ENCODE measurements at regions not wholly inside any gene's neighbourhood (a gene's known extent, or its start where the extent isn't known, plus 50 kb on each side); places are given as distances from the start of the nearest gene placed in this dataset.
"Not testable (repeated sequence)": the region's sequence is repeated elsewhere in the genome, so short reads cannot be mapped to it uniquely, and the experiment has no call there.

DNA sequence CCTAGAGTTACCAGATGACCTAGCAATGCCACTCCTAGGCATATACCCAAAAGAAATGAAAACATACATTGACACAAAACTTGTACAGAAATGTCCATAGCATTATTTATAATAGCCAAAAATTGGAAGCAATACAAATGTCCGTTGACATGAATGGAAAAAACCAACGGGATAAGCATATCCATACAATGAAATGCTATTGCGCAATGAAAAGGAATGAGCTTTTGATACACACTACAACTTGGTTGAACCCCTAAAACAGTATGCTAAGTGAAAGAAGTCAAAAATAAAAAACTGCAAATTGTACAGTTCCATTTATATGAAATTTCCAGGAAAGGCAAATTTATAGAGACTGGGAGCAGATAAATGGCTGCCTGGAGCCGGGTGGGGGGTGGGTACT, 90.6 kb upstream of the G2E3 start:
- TF ChIP-seq, protein P1, sequence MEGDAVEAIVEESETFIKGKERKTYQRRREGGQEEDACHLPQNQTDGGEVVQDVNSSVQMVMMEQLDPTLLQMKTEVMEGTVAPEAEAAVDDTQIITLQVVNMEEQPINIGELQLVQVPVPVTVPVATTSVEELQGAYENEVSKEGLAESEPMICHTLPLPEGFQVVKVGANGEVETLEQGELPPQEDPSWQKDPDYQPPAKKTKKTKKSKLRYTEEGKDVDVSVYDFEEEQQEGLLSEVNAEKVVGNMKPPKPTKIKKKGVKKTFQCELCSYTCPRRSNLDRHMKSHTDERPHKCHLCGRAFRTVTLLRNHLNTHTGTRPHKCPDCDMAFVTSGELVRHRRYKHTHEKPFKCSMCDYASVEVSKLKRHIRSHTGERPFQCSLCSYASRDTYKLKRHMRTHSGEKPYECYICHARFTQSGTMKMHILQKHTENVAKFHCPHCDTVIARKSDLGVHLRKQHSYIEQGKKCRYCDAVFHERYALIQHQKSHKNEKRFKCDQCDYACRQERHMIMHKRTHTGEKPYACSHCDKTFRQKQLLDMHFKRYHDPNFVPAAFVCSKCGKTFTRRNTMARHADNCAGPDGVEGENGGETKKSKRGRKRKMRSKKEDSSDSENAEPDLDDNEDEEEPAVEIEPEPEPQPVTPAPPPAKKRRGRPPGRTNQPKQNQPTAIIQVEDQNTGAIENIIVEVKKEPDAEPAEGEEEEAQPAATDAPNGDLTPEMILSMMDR (IDR thresholded peaks at IDR 0.05; ENCODE audit: low read depth, low read length): no peak
- no peak overlapping the region for H3K4me3 ChIP-seq (replicated peaks in 1 of 2; ENCODE audit: low read depth in 2 of 2, low read length in 2 of 2)
- DNase-seq (ENCODE audit: low read depth in 2 of 2): no peak

DNA sequence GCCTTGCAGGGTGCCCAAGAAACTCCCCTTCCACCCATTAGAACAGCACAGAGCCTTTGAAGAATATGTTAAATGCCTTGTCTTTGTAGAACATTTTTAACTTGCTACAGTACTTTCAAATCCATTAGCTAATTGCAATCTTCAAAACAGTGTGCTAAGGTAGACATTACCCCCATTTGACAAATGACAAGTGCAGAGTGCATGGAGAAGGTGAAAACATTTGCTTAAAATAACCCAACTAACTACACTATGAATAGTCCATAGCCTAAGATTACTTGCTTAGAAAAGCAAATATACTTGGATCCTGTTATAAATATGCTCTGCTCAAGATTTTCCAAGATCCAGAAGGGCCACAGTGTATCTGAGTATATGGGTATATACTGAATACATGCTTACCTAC, 87.0 kb upstream of the G2E3 start:
- TF ChIP-seq, protein P1 (IDR thresholded peaks at IDR 0.05; ENCODE audit: low read depth, low read length): no peak
- no peak for DNase-seq (ENCODE audit: low read depth in 2 of 2)

DNA sequence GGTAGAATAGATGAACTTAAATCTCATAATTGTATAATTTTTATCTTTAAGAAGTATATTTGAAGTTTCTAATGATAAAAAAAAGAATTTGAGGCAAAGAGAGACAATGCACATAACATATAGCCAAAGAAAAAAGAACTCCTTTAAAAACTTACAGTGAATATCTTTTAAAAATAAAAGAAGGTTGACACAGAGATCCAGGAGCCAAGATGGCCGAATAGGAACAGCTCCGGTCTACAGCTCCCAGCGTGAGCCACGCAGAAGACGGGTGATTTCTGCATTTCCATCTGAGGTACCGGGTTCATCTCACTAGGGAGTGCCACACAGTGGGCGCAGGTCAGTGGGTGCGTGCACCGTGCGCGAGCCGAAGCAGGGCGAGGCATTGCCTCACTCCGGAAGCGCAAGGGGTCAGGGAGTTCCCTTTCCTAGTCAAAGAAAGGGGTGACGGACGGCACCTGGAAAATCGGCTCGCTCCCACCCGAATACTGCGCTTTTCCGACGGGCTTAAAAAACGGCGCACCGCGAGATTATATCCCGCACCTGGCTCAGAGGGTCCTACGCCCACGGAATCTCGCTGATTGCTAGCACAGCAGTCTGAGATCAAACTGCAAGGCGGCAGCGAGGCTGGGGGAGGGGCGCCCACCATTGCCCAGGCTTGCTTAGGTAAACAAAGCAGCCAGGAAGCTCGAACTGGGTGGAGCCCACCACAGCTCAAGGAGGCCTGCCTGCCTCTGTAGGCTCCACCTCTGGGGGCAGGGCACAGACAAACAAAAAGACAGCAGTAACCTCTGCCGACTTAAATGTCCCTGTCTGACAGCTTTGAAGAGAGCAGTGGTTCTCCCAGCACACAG, 84.9 kb upstream of the G2E3 start:
- not testable (repeated sequence) for DNase-seq (ENCODE audit: low read depth in 2 of 2); H3K4me3 ChIP-seq (replicated peaks in 1 of 2; ENCODE audit: low read depth in 2 of 2, low read length in 2 of 2)

More for the DNA sequence above, 87.0 kb upstream of the G2E3 start:
- no peak overlapping the region for H3K4me3 ChIP-seq (replicated peaks in 1 of 2; ENCODE audit: low read depth in 2 of 2, low read length in 2 of 2)

DNA sequence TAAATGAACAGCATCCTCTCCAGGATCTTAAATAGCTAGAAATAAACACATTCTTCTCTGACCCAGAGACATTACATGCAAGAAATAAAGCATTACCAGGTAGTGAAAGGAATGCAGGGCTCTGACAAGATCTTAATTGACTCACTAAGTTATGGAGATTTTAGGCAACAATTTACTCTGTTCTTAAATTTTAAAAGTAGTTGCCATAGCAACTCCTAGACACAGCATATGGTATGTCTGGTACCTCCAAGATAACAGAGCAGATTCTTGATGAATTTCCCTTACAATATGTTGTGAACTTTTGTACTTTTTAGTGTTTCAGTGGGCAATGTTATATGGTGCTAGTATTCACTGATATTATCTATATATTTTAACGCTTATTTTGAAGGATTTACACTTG, 76.7 kb upstream of the G2E3 start:
- no peak overlapping the region for H3K4me3 ChIP-seq (replicated peaks in 1 of 2; ENCODE audit: low read depth in 2 of 2, low read length in 2 of 2)
- DNase-seq (ENCODE audit: low read depth in 2 of 2): no peak
- TF ChIP-seq, protein P1 (IDR thresholded peaks at IDR 0.05; ENCODE audit: low read depth, low read length): no peak

DNA sequence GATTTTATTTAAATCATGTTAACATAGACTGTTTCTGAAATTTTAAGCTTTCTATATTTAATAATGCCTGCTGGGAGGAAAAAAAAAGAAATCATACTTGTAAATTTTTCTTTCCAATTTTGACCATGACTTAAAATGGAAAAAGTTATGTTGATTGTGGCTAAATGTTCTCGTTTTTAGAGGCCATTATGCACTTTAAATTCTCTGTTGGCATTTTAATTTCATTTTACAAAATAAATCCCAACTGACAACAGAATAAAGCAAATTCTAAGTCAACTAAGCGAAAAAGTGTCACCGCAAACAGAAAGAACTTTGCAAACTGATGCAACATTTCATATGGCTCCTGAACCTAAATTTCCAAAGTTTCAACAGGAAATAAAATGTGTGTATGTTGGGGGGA, 74.8 kb upstream of the G2E3 start:
- TF ChIP-seq, protein P1 (IDR thresholded peaks at IDR 0.05; ENCODE audit: low read depth, low read length): no peak
- no peak for DNase-seq (ENCODE audit: low read depth in 2 of 2)
- no peak overlapping the region for H3K4me3 ChIP-seq (replicated peaks in 1 of 2; ENCODE audit: low read depth in 2 of 2, low read length in 2 of 2)

DNA sequence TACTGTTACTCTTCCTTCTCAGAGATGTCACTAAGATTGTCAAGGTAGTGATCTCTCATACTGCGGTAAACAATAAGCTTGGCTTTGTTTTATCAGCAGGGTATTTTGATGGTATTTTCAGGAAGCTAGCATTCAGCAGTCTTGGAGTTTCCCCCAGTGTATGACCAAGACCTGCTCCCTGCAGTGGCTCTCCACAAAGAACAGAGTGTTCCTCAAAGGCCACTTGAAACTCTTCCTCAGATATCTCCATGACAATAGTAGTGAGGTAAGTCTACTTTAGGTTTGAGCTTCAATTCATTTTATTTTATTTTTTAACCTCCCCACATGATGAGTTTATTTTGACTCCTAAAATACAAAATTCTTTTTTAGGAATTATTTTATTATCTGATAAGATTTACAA, 74.0 kb upstream of the G2E3 start:
- DNase-seq (ENCODE audit: low read depth in 2 of 2): no peak
- TF ChIP-seq, protein P1 (IDR thresholded peaks at IDR 0.05; ENCODE audit: low read depth, low read length): no peak
- H3K4me3 ChIP-seq (replicated peaks in 1 of 2; ENCODE audit: low read depth in 2 of 2, low read length in 2 of 2): no peak overlapping the region

DNA sequence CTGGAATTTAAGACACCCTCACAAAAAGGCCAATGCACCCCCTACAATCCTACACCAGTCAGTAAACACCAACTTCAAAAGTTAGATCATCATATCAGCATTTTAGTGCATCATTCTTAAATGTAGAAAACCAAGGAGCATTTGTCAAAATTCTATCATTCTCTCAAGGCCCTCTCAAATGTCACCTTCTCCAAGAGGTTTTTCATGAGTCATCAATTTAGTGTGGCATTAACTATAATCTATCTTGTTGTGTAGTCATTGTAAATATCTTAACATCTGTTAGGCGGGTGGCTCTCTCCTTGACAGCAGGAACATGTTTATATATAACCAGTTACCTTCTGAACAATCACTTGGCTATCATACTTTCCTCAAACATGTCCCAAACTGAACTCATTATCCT, 62.1 kb upstream of the G2E3 start:
- no peak for DNase-seq (ENCODE audit: low read depth in 2 of 2)
- no peak overlapping the region for H3K4me3 ChIP-seq (replicated peaks in 1 of 2; ENCODE audit: low read depth in 2 of 2, low read length in 2 of 2)
- TF ChIP-seq, protein P1 (IDR thresholded peaks at IDR 0.05; ENCODE audit: low read depth, low read length): no peak

Data from cardiac fibroblast (primary cell).